Mesothelial cell of epicardium (in vitro differentiated cells): ENCODE measurements at regions not wholly inside any gene's neighbourhood (a gene's known extent, or its start where the extent isn't known, plus 50 kb on each side); places are given as distances from the start of the nearest gene placed in this dataset.
"Not testable (repeated sequence)": the region's sequence is repeated elsewhere in the genome, so short reads cannot be mapped to it uniquely, and the experiment has no call there.

Experiments
- DNase-seq, 2 experiments: peaks; one replicate each; pipeline ENCODE4 v3.0.0; 2021; ENCODE audit warnings: low spot score in 2 of 2; ENCODE audit not compliant: unreplicated experiment in 2 of 2
- H3K27ac Mint-ChIP-seq: 2 replicates; pipeline ENCODE4 v1.8.0; 2021; ENCODE audit warnings: mixed read lengths
- H3K27me3 Mint-ChIP-seq: 2 replicates; pipeline ENCODE4 v1.8.0; 2021; ENCODE audit warnings: low read depth, mixed read lengths
- H3K36me3 Mint-ChIP-seq: 2 replicates; pipeline ENCODE4 v1.8.0; 2021; ENCODE audit warnings: mixed read lengths
- H3K4me1 Mint-ChIP-seq: 2 replicates; pipeline ENCODE4 v1.8.0; 2021; ENCODE audit warnings: mixed read lengths
- H3K4me3 Mint-ChIP-seq: 2 replicates; pipeline ENCODE4 v1.8.0; 2021; ENCODE audit warnings: mild to moderate bottlenecking, moderate library complexity, mixed read lengths
- H3K9me3 Mint-ChIP-seq: 2 replicates; pipeline ENCODE4 v1.8.0; 2021; ENCODE audit warnings: mixed read lengths
- CTCF ChIP-seq: fragments of 200-600 bp; sonication (generic); IDR thresholded peaks from one replicate; pipeline ENCODE4 v1.5.0; 2021; ENCODE audit warnings: antibody characterized with exemption; ENCODE audit not compliant: unreplicated experiment

GRCh38 chr7:140261522-140261921 is 84.7 kb upstream of the KDM7A start:
- Mint-ChIP-seq H3K9me3 (peaks cover 8% of the 10 kb centered on the region), H3K27ac (no peak overlapping the region), H3K36me3 (no peaks in the 10 kb centered on the region), H3K4me3 (no peak overlapping the region), H3K27me3 (peaks cover 3% of the 10 kb centered on the region), H3K4me1 (no peaks in the 10 kb centered on the region)
- TF ChIP-seq CTCF: no peak
- no peak for DNase-seq

GRCh38 chr7:140261105-140261486 is 84.3 kb upstream of the KDM7A start:
- Mint-ChIP-seq H3K4me3 (no peak overlapping the region), H3K9me3 (peaks cover 8% of the 10 kb centered on the region), H3K36me3 (no peaks in the 10 kb centered on the region), H3K4me1 (no peaks in the 10 kb centered on the region), H3K27me3 (peaks cover 3% of the 10 kb centered on the region), H3K27ac (no peak overlapping the region)
- TF ChIP-seq CTCF: no peak
- DNase-seq: no peak

- Mint-ChIP-seq H3K27me3 (peaks cover 3% of the 10 kb centered on the region), H3K27ac (no peak overlapping the region), H3K9me3 (peaks cover 8% of the 10 kb centered on the region), H3K4me1 (no peaks in the 10 kb centered on the region), H3K4me3 (no peak overlapping the region), H3K36me3 (no peaks in the 10 kb centered on the region)
- no peak for DNase-seq
- TF ChIP-seq CTCF: no peak
Observed at GRCh38 chr7:140260352-140261104, 83.7 kb upstream of the KDM7A start.

- H3K27me3 Mint-ChIP-seq, H3K27ac Mint-ChIP-seq, H3K36me3 Mint-ChIP-seq, DNase-seq, H3K4me1 Mint-ChIP-seq, H3K4me3 Mint-ChIP-seq, H3K9me3 Mint-ChIP-seq: not testable (repeated sequence)
Observed at GRCh38 chr7:140257278-140257677, 80.5 kb upstream of the KDM7A start.

GRCh38 chr7:140254976-140255375 is 78.2 kb upstream of the KDM7A start:
- H3K36me3 Mint-ChIP-seq, H3K4me1 Mint-ChIP-seq, H3K27me3 Mint-ChIP-seq, H3K27ac Mint-ChIP-seq, H3K4me3 Mint-ChIP-seq, H3K9me3 Mint-ChIP-seq, DNase-seq: not testable (repeated sequence)

GRCh38 chr7:140249036-140249806 is 72.4 kb upstream of the KDM7A start:
- H3K36me3 Mint-ChIP-seq: no peaks in the 10 kb centered on the region
- H3K9me3 Mint-ChIP-seq: peaks cover 3% of the 10 kb centered on the region
- TF ChIP-seq CTCF: no peak
- H3K27me3 Mint-ChIP-seq: no peaks in the 10 kb centered on the region
- no peak overlapping the region for H3K4me3 Mint-ChIP-seq
- DNase-seq: no peak
- H3K27ac Mint-ChIP-seq: no peak overlapping the region
- peaks cover 2% of the 10 kb centered on the region for H3K4me1 Mint-ChIP-seq
